Nephron progenitor cell (in vitro differentiated cells): ENCODE measurements at regions not wholly inside any gene's neighbourhood (a gene's known extent, or its start where the extent isn't known, plus 50 kb on each side); places are given as distances from the start of the nearest gene placed in this dataset.

Experiments used
- DNase-seq: peaks from one replicate; pipeline ENCODE4 v3.0.0; 2021
- H3K27ac Mint-ChIP-seq: 2 replicates; pipeline ENCODE4 v1.8.0; 2021; ENCODE audit warnings: mild to moderate bottlenecking, moderate library complexity, mixed read lengths
- H3K27me3 Mint-ChIP-seq: 2 replicates; pipeline ENCODE4 v1.8.0; 2021; ENCODE audit warnings: mild to moderate bottlenecking, low read depth, mixed read lengths; ENCODE audit not compliant: poor library complexity
- H3K36me3 Mint-ChIP-seq: 2 replicates; pipeline ENCODE4 v1.8.0; 2021; ENCODE audit warnings: low read depth, mixed read lengths
- H3K4me1 Mint-ChIP-seq: 2 replicates; pipeline ENCODE4 v1.8.0; 2021; ENCODE audit warnings: mixed read lengths
- H3K4me3 Mint-ChIP-seq: 2 replicates; pipeline ENCODE4 v1.8.0; 2021; ENCODE audit warnings: mild to moderate bottlenecking, moderate library complexity, mixed read lengths
- H3K9me3 Mint-ChIP-seq: 2 replicates; pipeline ENCODE4 v1.8.0; 2021; ENCODE audit warnings: mild to moderate bottlenecking, moderate library complexity, mixed read lengths
- TF ChIP-seq, protein P1 (sequence below): fragments of 200-600 bp; sonication (generic); IDR thresholded peaks from 2 replicates; pipeline ENCODE4 v1.5.0; 2021; ENCODE audit warnings: antibody characterized with exemption

DNA sequence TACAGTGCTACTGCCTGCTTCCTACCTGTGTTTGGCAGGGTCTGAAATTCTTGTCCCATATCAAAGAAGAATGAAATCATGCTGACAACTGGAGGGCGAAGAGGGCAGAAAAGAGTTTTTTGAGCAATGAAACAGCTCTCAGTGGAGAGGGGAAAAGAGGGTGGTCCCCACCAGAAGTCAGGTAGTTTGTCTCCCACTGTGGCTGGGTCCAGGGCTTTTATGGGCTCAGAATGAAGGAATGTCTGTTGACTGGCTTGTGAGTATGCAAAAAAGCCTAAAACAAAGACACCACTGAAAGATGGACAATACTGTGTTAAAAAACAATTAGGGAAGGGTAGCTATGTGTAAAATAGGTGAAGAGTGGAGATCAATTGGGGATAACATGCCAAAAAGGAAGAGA lies 115.0 kb downstream of the ADAM29 start:
- Mint-ChIP-seq H3K27me3 (no peaks in the 10 kb centered on the region), H3K36me3 (no peaks in the 10 kb centered on the region), H3K27ac (no peak overlapping the region), H3K4me3 (no peak overlapping the region), H3K9me3 (no peaks in the 10 kb centered on the region), H3K4me1 (no peaks in the 10 kb centered on the region)
- TF ChIP-seq, protein P1, sequence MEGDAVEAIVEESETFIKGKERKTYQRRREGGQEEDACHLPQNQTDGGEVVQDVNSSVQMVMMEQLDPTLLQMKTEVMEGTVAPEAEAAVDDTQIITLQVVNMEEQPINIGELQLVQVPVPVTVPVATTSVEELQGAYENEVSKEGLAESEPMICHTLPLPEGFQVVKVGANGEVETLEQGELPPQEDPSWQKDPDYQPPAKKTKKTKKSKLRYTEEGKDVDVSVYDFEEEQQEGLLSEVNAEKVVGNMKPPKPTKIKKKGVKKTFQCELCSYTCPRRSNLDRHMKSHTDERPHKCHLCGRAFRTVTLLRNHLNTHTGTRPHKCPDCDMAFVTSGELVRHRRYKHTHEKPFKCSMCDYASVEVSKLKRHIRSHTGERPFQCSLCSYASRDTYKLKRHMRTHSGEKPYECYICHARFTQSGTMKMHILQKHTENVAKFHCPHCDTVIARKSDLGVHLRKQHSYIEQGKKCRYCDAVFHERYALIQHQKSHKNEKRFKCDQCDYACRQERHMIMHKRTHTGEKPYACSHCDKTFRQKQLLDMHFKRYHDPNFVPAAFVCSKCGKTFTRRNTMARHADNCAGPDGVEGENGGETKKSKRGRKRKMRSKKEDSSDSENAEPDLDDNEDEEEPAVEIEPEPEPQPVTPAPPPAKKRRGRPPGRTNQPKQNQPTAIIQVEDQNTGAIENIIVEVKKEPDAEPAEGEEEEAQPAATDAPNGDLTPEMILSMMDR = no peak
- no peak for DNase-seq

DNA sequence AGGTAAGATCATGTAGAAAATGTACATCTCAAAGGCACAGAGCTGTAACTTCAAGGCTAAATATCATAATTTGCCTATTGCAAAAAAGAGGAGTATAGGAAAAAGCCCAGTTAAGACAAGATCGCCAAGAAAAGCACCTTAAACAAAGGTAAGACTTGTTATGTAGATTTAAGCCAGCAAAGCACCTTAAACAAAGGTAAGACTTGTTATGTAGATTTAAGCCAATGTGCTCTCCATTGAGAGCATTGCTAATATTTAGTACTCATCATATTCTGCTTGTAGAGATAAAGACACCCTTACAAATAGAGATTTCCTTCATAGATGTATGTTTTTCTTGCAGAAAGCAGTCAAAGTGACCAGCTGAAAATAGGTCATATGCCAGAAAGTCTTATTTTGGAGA lies 115.8 kb downstream of the ADAM29 start:
- H3K27me3 Mint-ChIP-seq = no peaks in the 10 kb centered on the region
- no peaks in the 10 kb centered on the region for H3K4me1 Mint-ChIP-seq
- no peaks in the 10 kb centered on the region for H3K36me3 Mint-ChIP-seq
- H3K4me3 Mint-ChIP-seq = no peak overlapping the region
- H3K27ac Mint-ChIP-seq = no peak overlapping the region
- no peak for DNase-seq
- H3K9me3 Mint-ChIP-seq = no peaks in the 10 kb centered on the region
- TF ChIP-seq, protein P1 = no peak

DNA sequence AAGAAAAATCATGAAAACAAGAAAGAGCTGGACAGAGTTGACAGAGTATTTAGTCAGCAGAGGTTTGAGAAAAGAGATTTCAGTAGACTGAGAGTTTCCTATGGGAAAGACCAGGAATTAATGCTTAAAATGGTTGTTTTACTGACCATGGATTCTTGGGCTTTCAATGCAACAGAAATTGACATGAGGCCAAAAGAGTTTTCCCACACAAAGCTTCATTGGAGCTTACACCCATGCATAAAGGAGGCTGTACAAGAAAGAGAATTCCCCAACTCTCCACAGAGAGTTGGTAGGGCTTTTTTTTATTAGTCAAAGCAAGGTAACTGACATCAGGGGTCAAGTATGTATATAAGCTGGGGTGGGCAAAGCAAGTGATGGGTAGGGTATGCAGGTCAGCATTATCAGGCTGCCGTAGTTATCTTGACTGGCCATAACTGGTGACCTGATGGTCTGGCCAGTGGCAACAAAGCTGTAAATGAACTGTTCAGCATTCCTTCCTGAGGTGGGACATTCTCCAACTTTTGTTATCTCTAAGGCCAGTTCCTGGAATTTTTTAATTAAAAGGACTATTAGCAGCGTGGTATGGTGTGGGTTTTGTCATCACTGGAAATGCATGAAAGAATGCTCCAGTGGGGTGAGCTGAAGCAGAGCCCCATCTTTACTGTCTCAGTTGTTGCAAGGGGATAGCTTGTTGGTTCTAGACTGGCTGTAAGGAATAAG lies 117.0 kb downstream of the ADAM29 start:
- H3K9me3 Mint-ChIP-seq = no peaks in the 10 kb centered on the region
- TF ChIP-seq, protein P1 = no peak
- H3K27ac Mint-ChIP-seq = no peak overlapping the region
- H3K27me3 Mint-ChIP-seq = no peaks in the 10 kb centered on the region
- no peak for DNase-seq
- H3K4me3 Mint-ChIP-seq = no peak overlapping the region
- H3K36me3 Mint-ChIP-seq = no peaks in the 10 kb centered on the region
- no peaks in the 10 kb centered on the region for H3K4me1 Mint-ChIP-seq

DNA sequence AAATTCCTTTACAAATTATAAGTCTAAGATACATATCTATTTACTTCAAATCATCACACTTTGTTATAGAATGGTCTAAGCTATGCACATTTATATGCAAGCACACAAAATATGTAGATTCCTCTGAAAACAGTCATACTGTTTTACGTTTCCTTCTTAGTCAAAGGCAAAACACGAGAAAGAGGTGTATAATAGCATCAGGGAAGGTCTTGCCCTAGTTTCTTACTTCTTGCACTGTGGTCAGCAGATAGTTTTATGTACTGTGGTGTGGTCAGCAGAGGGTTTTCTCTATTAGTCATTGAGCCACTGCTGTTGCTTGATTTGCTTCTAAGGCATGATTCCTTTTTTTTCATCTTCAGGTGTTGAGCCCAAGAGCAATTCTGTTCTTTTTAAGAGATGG lies 117.7 kb downstream of the ADAM29 start:
- DNase-seq = no peak
- Mint-ChIP-seq H3K36me3 (no peaks in the 10 kb centered on the region), H3K27ac (no peak overlapping the region), H3K9me3 (no peaks in the 10 kb centered on the region), H3K4me1 (no peaks in the 10 kb centered on the region), H3K4me3 (no peak overlapping the region), H3K27me3 (no peaks in the 10 kb centered on the region)
- TF ChIP-seq, protein P1 = no peak

GRCh38 chr4:175048111-175048784 lies 130.1 kb downstream of the ADAM29 start:
- Mint-ChIP-seq H3K4me1 (no peaks in the 10 kb centered on the region), H3K27me3 (no peaks in the 10 kb centered on the region), H3K4me3 (no peak overlapping the region), H3K36me3 (no peaks in the 10 kb centered on the region), H3K9me3 (peaks cover 5% of the 10 kb centered on the region), H3K27ac (no peak overlapping the region)
- TF ChIP-seq, protein P1 = no peak
- no peak for DNase-seq

GRCh38 chr4:175048906-175049305 lies 130.7 kb downstream of the ADAM29 start:
- TF ChIP-seq, protein P1 = no peak
- Mint-ChIP-seq H3K27ac (no peak overlapping the region), H3K9me3 (peaks cover 5% of the 10 kb centered on the region), H3K36me3 (no peaks in the 10 kb centered on the region), H3K27me3 (no peaks in the 10 kb centered on the region), H3K4me3 (no peak overlapping the region), H3K4me1 (no peaks in the 10 kb centered on the region)
- DNase-seq = no peak
